ENCODE measurements at regions not wholly inside any gene's neighbourhood (a gene's known extent, or its start where the extent isn't known, plus 50 kb on each side); places are given as distances from the start of the nearest gene placed in this dataset.

DNA sequence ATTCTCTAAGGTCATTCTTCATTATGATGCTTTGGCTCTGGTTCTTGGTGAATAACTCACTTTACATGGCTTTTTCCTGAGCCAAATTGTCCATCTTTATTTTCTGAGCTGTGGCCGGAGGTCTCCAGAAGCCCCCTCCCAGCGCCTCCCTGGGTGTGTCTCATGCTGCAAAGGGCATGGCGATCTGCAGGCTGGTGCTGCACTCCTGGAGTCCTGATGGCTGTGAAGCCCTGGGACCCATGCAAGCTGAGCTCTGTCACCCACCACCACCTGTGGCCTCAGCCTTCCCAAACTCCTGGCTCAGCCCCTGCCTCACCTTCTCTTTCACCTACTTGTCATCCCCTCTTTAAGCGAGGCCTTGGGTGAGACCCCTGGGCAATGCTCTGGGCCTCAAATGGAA is 96.9 kb downstream of the CEBPB start:
- Histone ChIP-seq H3K4me2 (ENCODE audit: low read length, poor library complexity, severe bottlenecking) (no peak overlapping the region), H2BK12ac (ENCODE audit: low read length in 2 of 2) (peak overlapping the region; percentile 29 to 100), H2BK120ac (ENCODE audit: low read depth, low read length) (peak overlapping the region; percentile 75), H3K27ac (ENCODE audit: low read length, poor library complexity, severe bottlenecking) (no peak overlapping the region), H4K91ac (ENCODE audit: low read length) (peak overlapping the region; percentile 10), H3K18ac (ENCODE audit: low read depth in 1 of 2, low read length in 2 of 2) (peak overlapping the region; percentile 4 to 95), H3K4me3 (ENCODE audit: insufficient read depth in 1 of 2, low read depth in 1 of 2, low read length in 2 of 2) (no peak overlapping the region), H2AK5ac (ENCODE audit: low read length, severe bottlenecking) (peak overlapping the region; percentile 2), H3K23ac (ENCODE audit: low read length in 2 of 2) (peak overlapping the region in 1 of 2 experiments; percentile 41), H2AFZ (ENCODE audit: low read depth, low read length) (no peak overlapping the region), H3K27me3 (ENCODE audit: control insufficient read depth in 1 of 2, insufficient read depth in 1 of 2, low read length in 2 of 2) (no peaks in the 10 kb centered on the region), H3K79me1 (replicated peaks; ENCODE audit: low read length, poor library complexity, severe bottlenecking) (no peaks in the 10 kb centered on the region), H2BK5ac (ENCODE audit: low read depth, low read length, poor library complexity, severe bottlenecking) (no peak overlapping the region), H3K36me3 (ENCODE audit: control insufficient read depth in 1 of 2, insufficient read depth in 2 of 2, low read depth in 1 of 2, low read length in 2 of 2) (no peaks in the 10 kb centered on the region), H3K9me3 (ENCODE audit: control insufficient read depth, low read length) (no peaks in the 10 kb centered on the region), H3K14ac (ENCODE audit: low read length in 2 of 2) (peak overlapping the region in 1 of 2 experiments; percentile 97), H2BK15ac (ENCODE audit: low read depth, poor library complexity, severe bottlenecking) (peak overlapping the region; percentile 9), H3K4me1 (ENCODE audit: control insufficient read depth, insufficient read depth, low read depth, low read length) (peaks cover 49% of the 10 kb centered on the region), H3K4ac (ENCODE audit: low read depth in 1 of 2, low read length in 2 of 2) (peak overlapping the region in 1 of 2 experiments; percentile 83), H3K9ac (ENCODE audit: low read length) (peak overlapping the region; percentile 90), H4K8ac (ENCODE audit: low read length) (no peak overlapping the region)
- no peak for DNase-seq
- WGBS: 96% methylated on average over 4 of the region's 4 CpGs

- Histone ChIP-seq H3K18ac (ENCODE audit: low read depth in 1 of 2, low read length in 2 of 2) (peak overlapping the region; percentile 73 to 95), H3K27ac (ENCODE audit: low read length, poor library complexity, severe bottlenecking) (no peak overlapping the region), H3K9ac (ENCODE audit: low read length) (peak overlapping the region; percentile 90), H3K4me1 (ENCODE audit: control insufficient read depth, insufficient read depth, low read depth, low read length) (peaks cover 54% of the 10 kb centered on the region), H3K27me3 (ENCODE audit: control insufficient read depth in 1 of 2, insufficient read depth in 1 of 2, low read length in 2 of 2) (no peaks in the 10 kb centered on the region), H3K14ac (ENCODE audit: low read length in 2 of 2) (peak overlapping the region in 1 of 2 experiments; percentile 44), H3K23ac (ENCODE audit: low read length in 2 of 2) (no peak overlapping the region), H3K36me3 (ENCODE audit: control insufficient read depth in 1 of 2, insufficient read depth in 2 of 2, low read depth in 1 of 2, low read length in 2 of 2) (no peaks in the 10 kb centered on the region), H3K79me1 (replicated peaks; ENCODE audit: low read length, poor library complexity, severe bottlenecking) (no peaks in the 10 kb centered on the region), H3K4ac (ENCODE audit: low read depth in 1 of 2, low read length in 2 of 2) (peak overlapping the region; percentile 70 to 83), H2BK120ac (ENCODE audit: low read depth, low read length) (peak overlapping the region; percentile 80), H4K91ac (ENCODE audit: low read length) (peak overlapping the region; percentile 83), H4K8ac (ENCODE audit: low read length) (peak overlapping the region; percentile 59), H3K9me3 (ENCODE audit: control insufficient read depth, low read length) (no peaks in the 10 kb centered on the region), H2BK15ac (ENCODE audit: low read depth, poor library complexity, severe bottlenecking) (peak overlapping the region; percentile 84), H3K4me2 (ENCODE audit: low read length, poor library complexity, severe bottlenecking) (no peak overlapping the region), H2BK12ac (ENCODE audit: low read length in 2 of 2) (peak overlapping the region; percentile 93 to 97), H2BK5ac (ENCODE audit: low read depth, low read length, poor library complexity, severe bottlenecking) (no peak overlapping the region), H2AK5ac (ENCODE audit: low read length, severe bottlenecking) (no peak overlapping the region), H3K4me3 (ENCODE audit: insufficient read depth in 1 of 2, low read depth in 1 of 2, low read length in 2 of 2) (no peak overlapping the region), H2AFZ (ENCODE audit: low read depth, low read length) (no peak overlapping the region)
- no peak for DNase-seq
- 96% methylated on average over 5 of the region's 6 CpGs for WGBS
Measured at GRCh38 chr20:50288128-50288623, 97.5 kb downstream of the CEBPB start.

- peak overlapping the region; percentile 40 for H4K8ac ChIP-seq (ENCODE audit: low read length)
- H3K14ac ChIP-seq (ENCODE audit: low read length in 2 of 2): peak overlapping the region in 1 of 2 experiments; percentile 6
- no peaks in the 10 kb centered on the region for H3K27me3 ChIP-seq (ENCODE audit: control insufficient read depth in 1 of 2, insufficient read depth in 1 of 2, low read length in 2 of 2)
- H3K23ac ChIP-seq (ENCODE audit: low read length in 2 of 2): no peak overlapping the region
- H3K9ac ChIP-seq (ENCODE audit: low read length): no peak overlapping the region
- 93% methylated on average over 9 of the region's 10 CpGs for WGBS
- no peak overlapping the region for H3K27ac ChIP-seq (ENCODE audit: low read length, poor library complexity, severe bottlenecking)
- H3K36me3 ChIP-seq (ENCODE audit: control insufficient read depth in 1 of 2, insufficient read depth in 2 of 2, low read depth in 1 of 2, low read length in 2 of 2): no peaks in the 10 kb centered on the region
- peak overlapping the region; percentile 64 for H2BK120ac ChIP-seq (ENCODE audit: low read depth, low read length)
- H3K79me1 ChIP-seq (replicated peaks; ENCODE audit: low read length, poor library complexity, severe bottlenecking): no peaks in the 10 kb centered on the region
- H3K4ac ChIP-seq (ENCODE audit: low read depth in 1 of 2, low read length in 2 of 2): peak overlapping the region; percentile 54 to 87
- H2AK5ac ChIP-seq (ENCODE audit: low read length, severe bottlenecking): peak overlapping the region; percentile 53
- H2BK5ac ChIP-seq (ENCODE audit: low read depth, low read length, poor library complexity, severe bottlenecking): no peak overlapping the region
- no peak overlapping the region for H3K4me3 ChIP-seq (ENCODE audit: insufficient read depth in 1 of 2, low read depth in 1 of 2, low read length in 2 of 2)
- no peak overlapping the region for H3K4me2 ChIP-seq (ENCODE audit: low read length, poor library complexity, severe bottlenecking)
- H2AFZ ChIP-seq (ENCODE audit: low read depth, low read length): no peak overlapping the region
- H3K18ac ChIP-seq (ENCODE audit: low read depth in 1 of 2, low read length in 2 of 2): peak overlapping the region; percentile 64 to 89
- peak overlapping the region; percentile 85 for H4K91ac ChIP-seq (ENCODE audit: low read length)
- H2BK15ac ChIP-seq (ENCODE audit: low read depth, poor library complexity, severe bottlenecking): peak overlapping the region; percentile 63
- no peaks in the 10 kb centered on the region for H3K9me3 ChIP-seq (ENCODE audit: control insufficient read depth, low read length)
- peak overlapping the region; percentile 87 to 98 for H2BK12ac ChIP-seq (ENCODE audit: low read length in 2 of 2)
- peaks cover 45% of the 10 kb centered on the region for H3K4me1 ChIP-seq (ENCODE audit: control insufficient read depth, insufficient read depth, low read depth, low read length)
- DNase-seq: no peak
Measured at GRCh38 chr20:50289581-50289980, 99.0 kb downstream of the CEBPB start.

DNA sequence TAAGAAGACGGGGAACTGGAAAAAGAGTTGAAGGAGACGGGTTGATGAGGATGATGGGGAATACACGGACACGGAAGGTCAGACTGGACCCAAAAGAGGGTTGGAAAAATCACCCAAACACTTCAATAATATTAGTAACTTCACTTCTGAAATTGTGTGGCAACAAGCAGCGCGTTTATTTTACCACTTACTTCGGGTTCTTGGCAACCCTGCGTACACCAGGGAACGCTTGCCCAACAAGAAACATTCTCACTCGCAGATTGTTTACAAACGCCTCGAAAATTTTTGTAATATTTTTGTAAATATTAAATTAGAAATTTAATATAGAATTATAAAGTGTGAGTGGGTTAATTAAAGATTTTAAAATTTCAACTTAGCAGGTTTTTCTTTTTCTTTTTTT is 99.5 kb downstream of the CEBPB start:
- Histone ChIP-seq H3K18ac (ENCODE audit: low read depth in 1 of 2, low read length in 2 of 2) (peak overlapping the region in 1 of 2 experiments; percentile 64), H3K36me3 (ENCODE audit: control insufficient read depth in 1 of 2, insufficient read depth in 2 of 2, low read depth in 1 of 2, low read length in 2 of 2) (no peaks in the 10 kb centered on the region), H3K27me3 (ENCODE audit: control insufficient read depth in 1 of 2, insufficient read depth in 1 of 2, low read length in 2 of 2) (no peaks in the 10 kb centered on the region), H3K9me3 (ENCODE audit: control insufficient read depth, low read length) (no peaks in the 10 kb centered on the region), H2AK5ac (ENCODE audit: low read length, severe bottlenecking) (no peak overlapping the region), H3K9ac (ENCODE audit: low read length) (no peak overlapping the region), H4K8ac (ENCODE audit: low read length) (no peak overlapping the region), H3K4ac (ENCODE audit: low read depth in 1 of 2, low read length in 2 of 2) (peak overlapping the region; percentile 54 to 87), H2BK5ac (ENCODE audit: low read depth, low read length, poor library complexity, severe bottlenecking) (no peak overlapping the region), H3K23ac (ENCODE audit: low read length in 2 of 2) (no peak overlapping the region), H2BK12ac (ENCODE audit: low read length in 2 of 2) (peak overlapping the region; percentile 87 to 98), H2BK15ac (ENCODE audit: low read depth, poor library complexity, severe bottlenecking) (no peak overlapping the region), H4K91ac (ENCODE audit: low read length) (peak overlapping the region; percentile 85), H2BK120ac (ENCODE audit: low read depth, low read length) (peak overlapping the region; percentile 64), H3K4me2 (ENCODE audit: low read length, poor library complexity, severe bottlenecking) (no peak overlapping the region), H3K79me1 (replicated peaks; ENCODE audit: low read length, poor library complexity, severe bottlenecking) (no peaks in the 10 kb centered on the region), H2AFZ (ENCODE audit: low read depth, low read length) (no peak overlapping the region), H3K4me1 (ENCODE audit: control insufficient read depth, insufficient read depth, low read depth, low read length) (peaks cover 41% of the 10 kb centered on the region), H3K14ac (ENCODE audit: low read length in 2 of 2) (peak overlapping the region in 1 of 2 experiments; percentile 6), H3K4me3 (ENCODE audit: insufficient read depth in 1 of 2, low read depth in 1 of 2, low read length in 2 of 2) (no peak overlapping the region), H3K27ac (ENCODE audit: low read length, poor library complexity, severe bottlenecking) (no peak overlapping the region)
- WGBS: 98% methylated on average over 5 of the region's 12 CpGs
- no peak for DNase-seq

Data from mesenchymal stem cell (in vitro differentiated cells and primary cell).